Activated CD8-positive, alpha-beta memory T cell treated with anti-CD3 and anti-CD28 coated beads for 36 hours (primary cell): ENCODE measurements at regions not wholly inside any gene's neighbourhood (a gene's known extent, or its start where the extent isn't known, plus 50 kb on each side); places are given as distances from the start of the nearest gene placed in this dataset.
"Not testable (repeated sequence)": the region's sequence is repeated elsewhere in the genome, so short reads cannot be mapped to it uniquely, and the experiment has no call there.

Source experiments
- CTCF ChIA-PET: fragments of 350-600 bp; sonication (Branson Sonifier 250); formaldehyde crosslinking; loops from one replicate; lab custom pipeline; 2021; ENCODE audit warnings: antibody characterized with exemption; lab: Charles Lee
- POLR2A ChIA-PET: fragments of 350-600 bp; sonication (Branson Sonifier 250); formaldehyde crosslinking; loops from one replicate; lab custom pipeline; 2021; ENCODE audit warnings: antibody characterized with exemption; lab: Charles Lee

DNA sequence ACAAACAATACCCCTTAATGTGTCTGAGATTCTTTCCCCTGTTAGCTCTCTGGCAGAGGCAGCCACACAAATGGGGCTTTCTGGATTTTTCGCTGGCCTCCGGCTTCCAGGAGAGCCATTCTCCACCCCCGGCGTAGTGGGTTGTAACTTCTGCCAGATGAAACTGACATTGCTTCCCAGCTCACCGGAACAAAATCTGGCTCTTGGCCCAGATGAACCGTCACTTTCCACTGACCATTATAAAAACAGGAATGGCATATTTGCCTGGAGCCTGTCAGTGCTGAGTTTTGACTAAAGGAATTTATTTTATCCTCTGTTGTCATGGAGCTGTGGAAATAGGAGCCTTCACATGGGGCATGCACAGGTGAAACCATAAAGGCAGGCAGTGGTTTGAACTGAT lies 120.6 kb upstream of the GPR12 start:
- CTCF ChIA-PET = no interaction called here
- POLR2A ChIA-PET = no interaction called here

DNA sequence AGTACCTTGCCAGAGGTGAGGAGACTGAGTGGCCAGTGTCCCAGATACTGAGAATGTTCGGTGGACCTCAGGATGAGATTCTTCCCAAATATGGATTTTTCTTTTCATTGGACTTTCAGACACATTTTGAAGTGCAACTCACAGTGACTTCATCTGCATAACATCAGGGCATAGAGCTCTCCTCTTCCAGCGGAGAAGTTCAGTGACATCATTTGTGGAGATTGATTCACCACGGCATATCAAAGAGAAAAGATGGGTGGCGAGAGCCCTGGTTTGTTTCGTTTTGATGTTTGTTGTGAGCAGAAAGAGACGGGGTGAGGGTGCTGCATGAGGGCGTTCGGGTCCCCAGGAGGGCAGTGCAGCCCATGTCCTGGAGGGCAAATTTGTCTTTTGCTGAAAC lies 120.1 kb upstream of the GPR12 start:
- CTCF ChIA-PET = no interaction called here

DNA sequence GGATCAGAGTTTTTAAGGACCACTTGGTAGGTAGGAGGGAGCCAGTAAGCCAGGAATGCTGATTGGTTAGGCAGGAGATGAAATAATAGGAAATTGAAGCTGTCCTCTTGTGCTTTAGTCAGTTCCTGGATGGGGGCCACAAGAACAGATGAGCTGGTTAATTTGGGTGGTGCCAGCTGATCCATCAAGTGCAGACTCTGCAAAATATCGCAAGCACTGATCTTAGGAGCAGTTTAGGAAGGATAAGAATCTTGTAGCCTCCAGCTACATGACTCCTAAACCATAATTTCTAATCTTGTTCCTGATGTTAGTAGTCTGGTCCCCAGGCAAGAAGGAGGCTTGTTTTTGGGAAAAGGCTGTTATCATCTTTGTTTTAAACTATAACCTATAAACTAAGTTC lies 117.9 kb upstream of the GPR12 start:
- CTCF ChIA-PET = no interaction called here
- POLR2A ChIA-PET = no interaction called here

More for the DNA sequence above, 120.1 kb upstream of the GPR12 start:
- POLR2A ChIA-PET = no interaction called here

DNA sequence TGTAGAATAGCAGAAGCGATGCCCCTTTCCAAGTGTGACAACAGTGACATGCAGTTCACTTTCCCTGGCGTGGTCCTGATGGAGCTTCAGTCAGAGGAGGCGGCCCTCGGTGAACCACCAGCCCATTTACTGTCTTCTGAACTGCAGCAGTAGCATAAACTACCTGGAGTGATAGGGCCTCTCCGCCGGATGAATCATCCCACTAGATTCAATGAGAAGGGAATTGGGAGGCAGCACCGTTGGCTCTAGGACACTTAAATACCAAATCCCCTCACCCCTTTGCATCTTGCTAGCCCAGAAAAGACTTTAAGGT lies 112.8 kb upstream of the GPR12 start:
- ChIA-PET POLR2A (no interaction called here), CTCF (interaction anchor here (0.8 to 1.2 kb wide), 3 partner anchors 10 to 175 kb away, joined by 3 to 4 read pairs (median 3); no protein-coding TSS in a partner anchor)

DNA sequence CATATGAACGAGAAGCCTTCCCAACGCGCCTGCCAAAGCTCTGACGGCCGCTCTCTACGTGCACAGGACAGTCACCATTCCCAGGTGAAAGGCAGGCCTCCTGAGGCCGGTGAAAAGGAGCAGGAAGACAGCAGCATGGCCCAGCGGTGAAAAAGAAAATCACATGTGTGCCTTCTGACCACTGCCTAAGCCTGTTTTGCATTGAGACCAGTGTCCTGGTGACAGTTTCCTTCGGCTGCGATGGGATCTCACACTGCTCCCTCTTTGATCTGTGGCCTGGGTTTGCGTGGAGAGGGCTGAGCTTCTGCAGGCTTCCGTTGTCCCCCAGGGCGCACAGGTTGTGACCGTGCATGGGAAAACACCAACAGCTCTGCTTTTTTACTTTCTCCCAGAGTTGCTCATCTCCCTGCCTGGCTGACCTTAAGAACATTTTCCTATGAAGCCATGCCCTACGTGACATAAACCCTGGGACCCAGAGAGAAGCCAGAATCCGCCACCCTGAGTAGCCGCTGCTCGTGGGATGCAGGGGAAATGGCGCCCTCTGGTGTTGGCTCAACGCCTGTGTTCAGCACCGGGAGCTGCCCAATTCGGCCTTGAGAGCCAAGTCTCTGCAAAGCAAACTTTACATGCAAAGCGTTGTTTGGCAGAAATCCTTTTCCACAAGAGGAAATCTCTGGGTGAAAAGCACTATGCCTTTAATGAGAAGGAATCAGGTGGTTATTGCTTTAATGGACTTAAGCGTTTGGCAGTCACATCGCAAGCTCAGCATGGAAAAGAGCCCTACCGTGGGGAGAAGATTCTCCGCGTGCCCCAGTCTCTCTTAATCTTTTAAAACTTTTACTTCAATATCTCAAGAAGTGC lies 112.2 kb upstream of the GPR12 start:
- ChIA-PET CTCF (interaction anchor here (0.8 to 1.2 kb wide), 3 partner anchors 11 to 174 kb away, joined by 3 to 4 read pairs (median 3); no protein-coding TSS in a partner anchor), POLR2A (no interaction called here)

DNA sequence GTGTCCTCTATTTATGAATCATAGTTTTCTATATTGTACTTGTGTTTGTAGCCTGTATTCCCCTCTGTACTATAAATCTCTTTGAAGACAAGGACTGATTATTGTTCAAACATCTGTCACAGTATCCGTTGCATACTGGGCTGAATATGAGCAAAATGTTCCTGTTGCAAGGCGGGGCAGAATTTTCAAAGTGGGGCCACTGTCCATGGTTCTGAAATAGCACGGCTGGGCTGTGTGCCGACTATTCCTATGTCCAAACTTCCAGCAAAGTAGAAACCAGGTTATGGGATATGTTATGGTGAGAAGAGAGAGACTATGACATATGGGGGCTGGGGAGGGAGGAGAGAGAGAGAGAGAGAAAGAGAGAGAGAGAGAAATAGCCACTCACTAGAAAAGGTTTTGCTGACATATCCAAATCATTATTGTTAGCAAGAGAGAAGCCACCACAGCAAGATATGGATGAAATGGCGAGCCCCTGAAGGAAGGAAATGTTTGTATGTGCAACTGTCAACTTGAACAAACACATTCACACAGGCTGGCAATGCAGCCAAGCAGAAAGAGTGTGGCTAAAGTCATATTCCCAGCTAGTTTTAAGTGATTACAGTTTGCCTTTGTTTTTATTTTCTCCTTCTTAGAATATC lies 107.0 kb upstream of the GPR12 start:
- ChIA-PET CTCF (no interaction called here), POLR2A (no interaction called here)

DNA sequence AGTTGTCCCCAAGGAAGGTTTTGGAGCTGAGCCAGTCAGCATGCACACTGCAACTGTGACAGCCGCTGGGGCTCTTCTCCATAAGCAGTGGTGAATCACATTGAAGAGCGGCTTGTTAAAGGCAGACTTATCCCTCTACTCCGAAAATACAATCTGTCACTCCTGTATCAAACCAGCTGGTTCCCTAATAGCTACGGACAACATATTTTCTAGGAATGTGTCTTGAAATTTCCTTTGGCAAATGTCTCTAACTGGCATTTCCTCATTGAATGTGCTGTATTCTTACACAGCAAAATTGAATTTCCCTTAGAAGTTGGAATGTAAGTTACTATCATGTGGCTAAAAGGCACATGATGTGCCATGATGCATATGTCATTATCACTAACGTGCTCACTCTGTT lies 104.0 kb upstream of the GPR12 start:
- CTCF ChIA-PET = no interaction called here
- POLR2A ChIA-PET = no interaction called here

DNA sequence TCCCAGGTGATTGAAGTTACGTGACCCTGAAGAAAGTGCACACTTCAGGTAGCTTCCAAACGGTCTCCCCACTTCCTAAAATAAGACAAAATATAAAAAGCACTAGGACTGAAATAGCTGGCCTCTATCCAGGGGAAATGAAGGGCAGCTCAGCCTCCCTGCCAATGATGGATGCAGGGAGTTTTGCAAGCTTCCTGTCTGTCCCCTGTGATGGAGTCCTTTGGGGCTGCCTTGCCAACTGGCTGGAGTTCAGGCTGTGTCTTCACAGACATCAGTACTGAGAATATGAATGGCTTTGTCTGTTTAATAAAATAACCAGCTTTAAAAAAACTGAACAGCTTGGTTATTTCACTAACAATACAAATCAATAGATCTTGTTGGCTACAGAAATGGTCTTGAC lies 101.4 kb upstream of the GPR12 start:
- CTCF ChIA-PET = no interaction called here
- POLR2A ChIA-PET = no interaction called here

DNA sequence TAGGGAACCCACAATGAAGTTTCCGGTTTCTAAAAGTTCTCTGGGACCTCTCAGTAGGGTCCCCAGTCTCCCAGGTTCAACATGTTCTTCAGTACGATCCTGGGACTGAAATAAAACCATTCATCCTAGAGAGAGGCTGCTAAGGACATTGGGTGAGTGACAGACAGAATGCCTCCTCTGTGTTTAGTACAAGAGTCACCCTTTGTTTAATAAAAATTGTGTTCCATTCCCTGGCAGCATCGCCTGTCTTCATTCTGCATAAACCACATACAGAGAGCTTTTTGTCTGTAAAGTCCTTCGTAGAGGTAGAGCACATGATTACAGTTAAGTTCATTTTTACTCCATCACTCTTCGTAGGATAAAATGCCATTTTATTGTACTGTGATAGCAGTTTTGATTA lies 95.3 kb upstream of the GPR12 start:
- CTCF ChIA-PET = no interaction called here
- POLR2A ChIA-PET = no interaction called here

DNA sequence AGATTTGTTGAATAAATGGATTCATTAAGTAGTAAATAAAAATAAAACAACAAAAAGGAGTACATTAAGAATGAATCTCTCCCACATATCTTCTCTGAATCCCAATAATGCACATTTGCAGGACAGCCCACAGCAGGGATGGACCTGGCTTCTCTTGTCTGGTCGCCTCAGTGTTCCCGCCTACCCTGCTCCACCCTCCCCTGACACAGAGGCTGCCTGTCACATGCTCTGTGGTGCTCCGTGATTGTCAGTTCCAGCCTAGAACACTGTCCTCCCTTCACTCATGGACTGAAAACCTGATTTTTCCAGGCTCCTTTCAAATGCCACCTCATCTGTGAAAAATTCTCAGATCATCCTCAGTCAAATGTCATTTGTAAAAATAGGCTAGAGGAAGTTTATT lies 94.5 kb upstream of the GPR12 start:
- ChIA-PET POLR2A (no interaction called here), CTCF (no interaction called here)

DNA sequence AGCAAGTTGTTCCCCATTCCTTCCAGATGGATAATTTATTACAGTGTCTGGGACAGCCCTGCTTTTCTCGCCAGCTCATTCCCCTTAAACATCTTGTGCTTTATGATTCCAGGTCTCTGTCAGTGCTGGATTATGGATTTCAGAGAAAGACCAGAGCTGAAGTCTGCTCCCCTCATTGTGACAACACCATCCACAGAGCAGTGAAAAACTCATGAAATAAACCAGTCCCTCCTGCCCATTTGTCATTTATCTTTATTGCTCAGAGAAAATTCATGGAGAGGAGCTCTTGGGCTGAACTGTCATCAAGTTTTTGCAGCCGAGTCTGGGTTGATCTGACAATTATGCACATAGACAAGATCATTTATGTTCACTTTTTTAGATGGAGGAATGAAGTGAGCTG lies 92.7 kb upstream of the GPR12 start:
- ChIA-PET POLR2A (no interaction called here), CTCF (no interaction called here)

DNA sequence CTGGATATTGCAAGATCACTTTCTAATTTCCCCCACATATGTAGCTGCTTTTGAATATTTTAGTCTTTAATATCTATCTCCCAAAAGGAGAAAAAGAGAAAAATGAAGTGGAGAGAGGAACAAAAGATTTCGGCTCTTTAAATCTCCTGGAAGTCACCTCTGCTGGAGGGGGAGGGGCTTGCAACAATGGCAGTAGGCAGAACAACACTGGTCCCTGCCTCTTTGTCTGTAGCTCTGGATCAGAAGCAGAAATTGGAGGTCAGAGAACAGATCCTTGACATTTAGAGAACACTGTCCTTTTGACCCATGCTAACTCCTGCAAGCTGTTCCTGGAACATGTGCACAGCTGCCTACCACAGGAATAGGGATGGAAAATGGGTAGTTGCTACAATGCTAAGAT lies 86.7 kb upstream of the GPR12 start:
- CTCF ChIA-PET = no interaction called here

DNA sequence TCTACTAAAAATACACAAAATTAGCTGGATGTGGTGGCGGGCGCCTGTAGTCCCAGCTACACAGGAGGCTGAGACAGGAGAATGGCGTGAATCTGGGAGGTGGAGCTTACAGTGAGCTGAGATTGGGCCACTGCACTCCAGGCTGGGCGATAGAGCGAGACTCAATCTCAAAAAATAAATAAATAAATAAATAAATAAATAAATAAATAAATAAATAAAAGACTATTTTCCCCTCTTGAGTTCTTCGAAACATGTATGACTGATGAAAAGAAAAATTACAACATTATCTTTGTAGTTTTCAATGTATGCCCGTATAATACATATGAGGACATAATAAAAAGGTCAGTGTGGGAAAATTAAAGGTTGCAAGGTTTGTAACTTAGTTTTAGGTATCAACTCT lies 84.5 kb upstream of the GPR12 start:
- POLR2A ChIA-PET, CTCF ChIA-PET: not testable (repeated sequence)

More for the DNA sequence above, 86.7 kb upstream of the GPR12 start:
- POLR2A ChIA-PET = no interaction called here

DNA sequence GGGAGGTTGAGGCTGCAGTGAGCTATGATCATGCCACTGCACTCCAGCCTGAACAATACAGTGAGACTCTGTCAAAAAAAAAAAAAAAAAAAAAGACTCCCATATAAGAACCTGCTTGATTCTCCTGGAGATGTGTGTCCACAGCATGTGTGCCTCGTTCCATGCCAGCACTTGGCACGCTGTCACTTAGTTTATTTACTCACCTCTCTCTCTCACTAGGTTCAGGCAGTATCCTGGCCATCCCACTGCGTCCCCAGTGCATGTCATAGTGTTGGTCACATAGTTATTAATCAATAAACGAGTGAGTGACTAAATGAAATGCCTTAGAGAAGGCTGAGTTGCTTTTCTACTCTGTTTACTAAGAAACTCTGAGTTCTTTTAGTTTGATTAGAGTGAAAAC lies 79.1 kb upstream of the GPR12 start:
- ChIA-PET POLR2A (no interaction called here), CTCF (no interaction called here)

DNA sequence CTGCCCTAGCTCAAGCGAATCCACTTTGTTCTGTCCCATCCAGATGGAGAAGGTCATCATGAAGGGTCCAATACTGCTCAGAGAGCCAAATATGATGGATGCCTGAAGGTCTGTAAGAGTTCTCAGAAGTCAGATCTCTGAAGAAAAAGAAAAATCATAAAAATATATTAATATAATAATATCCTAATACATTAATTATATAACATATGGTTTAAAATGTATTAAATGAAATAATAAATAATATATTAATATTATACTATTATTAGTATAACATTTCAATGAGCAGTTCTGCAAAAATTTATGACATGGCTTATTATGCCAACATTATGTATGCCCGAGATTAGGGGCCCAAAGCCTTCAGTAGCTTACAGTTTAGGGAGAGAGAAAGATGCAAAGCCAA lies 78.2 kb upstream of the GPR12 start:
- CTCF ChIA-PET = no interaction called here
- POLR2A ChIA-PET = no interaction called here

DNA sequence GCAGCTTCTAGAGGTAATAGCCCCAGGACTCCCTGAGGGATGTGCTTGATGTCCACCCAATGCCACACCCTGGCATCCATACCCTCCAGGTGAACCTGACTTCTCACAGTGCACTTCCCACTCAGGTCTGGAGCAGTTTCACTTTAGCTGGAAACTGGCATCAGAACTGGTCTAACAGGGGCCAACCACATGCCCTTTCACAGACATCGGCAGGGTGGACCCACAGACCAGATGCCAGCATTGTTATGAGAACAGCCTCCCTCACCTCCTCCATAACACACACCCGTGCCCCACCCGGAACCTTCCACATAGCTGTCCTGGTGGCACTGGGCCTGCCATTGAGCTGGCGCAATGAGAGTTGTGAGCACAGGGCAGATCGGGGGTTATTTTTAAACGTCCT lies 77.4 kb upstream of the GPR12 start:
- ChIA-PET POLR2A (no interaction called here), CTCF (no interaction called here)

DNA sequence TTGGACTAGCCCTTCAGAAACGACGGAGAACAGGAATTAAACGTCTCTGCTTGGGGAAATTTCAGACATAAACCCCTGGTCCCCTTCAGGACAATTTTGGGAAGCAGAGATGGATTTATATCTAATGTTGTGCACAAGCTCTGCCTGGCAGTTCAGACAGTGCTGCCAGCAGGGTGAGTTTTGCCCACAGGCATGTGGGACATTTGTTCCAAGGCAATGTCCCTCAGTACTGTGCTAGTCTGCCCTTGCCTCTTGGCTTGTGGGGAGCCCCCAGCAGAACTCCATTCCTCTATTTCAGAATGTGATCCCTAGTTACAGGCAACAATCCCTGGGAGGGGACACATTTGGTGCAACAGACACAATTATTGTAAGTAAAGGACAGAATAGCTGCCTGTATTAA lies 76.5 kb upstream of the GPR12 start:
- ChIA-PET POLR2A (no interaction called here), CTCF (no interaction called here)

DNA sequence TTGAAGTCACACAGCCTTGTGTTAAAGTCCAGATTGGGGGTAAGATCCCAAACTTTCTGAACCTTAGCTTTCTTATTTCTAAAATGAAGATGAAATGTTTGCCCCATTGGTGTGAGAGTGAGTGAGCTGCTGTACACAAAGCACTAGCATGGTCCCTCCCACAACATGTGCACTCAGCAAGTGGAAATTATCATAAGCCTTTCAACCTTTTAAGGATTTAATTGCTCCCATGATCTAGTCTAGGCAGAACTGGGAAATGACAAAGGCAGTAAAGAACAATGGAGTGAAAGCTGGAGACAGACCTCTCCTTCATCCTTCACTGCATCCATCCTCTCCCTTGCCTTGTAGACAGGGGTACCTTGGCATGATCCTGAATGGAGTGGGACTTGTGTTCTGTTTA lies 76.0 kb upstream of the GPR12 start:
- CTCF ChIA-PET = no interaction called here

DNA sequence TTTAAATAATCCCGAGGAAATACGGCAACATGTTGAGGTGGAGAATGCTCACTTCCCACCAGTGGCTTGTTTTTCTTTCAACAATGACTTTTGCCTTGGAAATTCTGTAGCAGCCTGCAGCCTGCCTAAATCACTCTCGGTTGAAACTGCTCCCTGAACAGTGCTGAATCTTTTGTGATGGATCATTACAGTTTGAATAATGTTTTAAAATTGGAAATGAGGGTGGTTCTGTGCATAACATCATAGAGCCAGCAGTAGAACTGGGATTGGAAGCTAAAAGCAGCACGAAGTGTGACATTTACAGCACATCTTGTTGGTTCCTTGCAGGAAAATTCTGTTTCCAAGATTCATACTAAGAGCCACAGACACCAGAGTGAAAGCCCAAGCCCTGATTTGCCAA lies 74.1 kb upstream of the GPR12 start:
- CTCF ChIA-PET = no interaction called here
- POLR2A ChIA-PET = no interaction called here

More for the DNA sequence above, 76.0 kb upstream of the GPR12 start:
- POLR2A ChIA-PET = no interaction called here

DNA sequence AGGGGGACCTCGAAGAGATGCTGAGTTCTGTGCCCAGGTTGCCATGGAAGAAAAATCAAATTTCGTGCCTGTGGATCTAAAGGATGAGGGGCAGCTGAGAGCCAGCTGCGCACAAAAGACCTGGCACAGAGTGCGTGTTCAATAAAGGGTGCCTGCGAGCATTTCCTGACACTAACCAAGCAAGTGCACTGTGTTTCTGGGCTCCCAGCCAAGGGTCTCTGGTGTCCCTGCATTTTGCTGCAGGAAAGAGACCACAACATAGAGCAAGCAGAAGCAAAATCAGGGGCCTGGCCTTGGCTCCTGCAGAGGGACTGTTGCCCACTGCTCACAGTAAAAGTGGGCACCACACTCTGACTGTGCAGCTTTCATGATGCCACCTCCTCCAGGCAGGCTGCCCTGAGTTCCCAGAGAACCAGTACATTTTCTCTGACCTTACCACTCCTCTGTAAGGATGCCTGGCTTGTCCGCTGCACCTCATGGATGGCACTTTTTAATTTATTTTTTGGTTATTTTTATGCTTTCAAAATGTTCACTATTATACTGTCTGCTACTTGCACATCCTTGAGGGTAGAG lies 70.8 kb upstream of the GPR12 start:
- ChIA-PET POLR2A (no interaction called here), CTCF (no interaction called here)

DNA sequence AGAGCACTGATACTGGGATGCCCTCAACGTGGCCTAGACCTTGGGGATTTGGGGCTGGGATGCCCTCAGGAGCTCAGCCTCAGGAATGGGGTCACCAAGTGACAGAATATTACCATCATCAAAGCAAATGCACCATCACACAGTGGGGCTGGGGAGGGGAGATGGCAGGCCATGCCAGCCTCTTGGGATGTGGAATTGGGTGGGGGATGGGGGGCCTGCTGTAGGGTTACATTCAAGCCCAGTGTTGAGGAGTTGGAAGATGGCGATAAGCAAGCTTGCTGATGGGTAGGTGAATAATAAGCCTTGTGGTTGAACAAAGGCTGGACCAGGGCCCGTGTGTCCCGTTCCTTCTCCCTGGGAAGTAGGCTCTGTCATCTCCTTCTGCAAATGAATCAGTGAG lies 69.1 kb upstream of the GPR12 start:
- ChIA-PET CTCF (no interaction called here), POLR2A (no interaction called here)
